Liver (tissue), 8 donors: ENCODE measurements at regions not wholly inside any gene's neighbourhood (a gene's known extent, or its start where the extent isn't known, plus 50 kb on each side); places are given as distances from the start of the nearest gene placed in this dataset.

Experiments
- DNase-seq: peaks from one replicate; pipeline ENCODE4 v3.0.0-alpha.2; 2017; ENCODE audit warnings: low spot score
- H3K27ac ChIP-seq, 2 donors: one replicate each; pipeline ENCODE4 v1.7.0; 2013; ENCODE audit warnings: inconsistent platforms in 2 of 2, low read length in 2 of 2, control low read depth in 1 of 2, low read depth in 1 of 2, mild to moderate bottlenecking in 1 of 2
- H3K27me3 ChIP-seq, 4 donors: one replicate each; pipeline versions ENCODE4 v1.6.1 to v1.7.0; 2013; ENCODE audit warnings: low read length in 3 of 4, inconsistent platforms in 1 of 4, mild to moderate bottlenecking in 1 of 4, moderate library complexity in 1 of 4; ENCODE audit not compliant: control insufficient read depth in 4 of 4, insufficient read depth in 4 of 4
- H3K36me3 ChIP-seq, 4 donors: one replicate each; pipeline versions ENCODE4 v1.6.1 to v1.7.0; 2013; ENCODE audit warnings: low read length in 3 of 4, mild to moderate bottlenecking in 3 of 4, low read depth in 1 of 4, moderate library complexity in 1 of 4; ENCODE audit not compliant: control insufficient read depth in 4 of 4, insufficient read depth in 3 of 4
- H3K4me1 ChIP-seq, 4 donors: one replicate each; pipeline versions ENCODE4 v1.6.1 to v1.7.0; 2013; ENCODE audit warnings: low read length in 3 of 4, mild to moderate bottlenecking in 3 of 4, moderate library complexity in 1 of 4; ENCODE audit not compliant: control insufficient read depth in 4 of 4, insufficient read depth in 4 of 4
- H3K4me3 ChIP-seq, 3 donors: one replicate each; pipeline versions ENCODE4 v1.6.1 to v1.7.0; 2013; ENCODE audit warnings: low read length in 3 of 3, control low read depth in 1 of 3, low read depth in 1 of 3, mild to moderate bottlenecking in 1 of 3
- H3K9ac ChIP-seq, 2 donors: one replicate each; pipeline ENCODE4 v1.7.0; 2013; ENCODE audit warnings: low read length in 2 of 2, mild to moderate bottlenecking in 2 of 2, moderate library complexity in 2 of 2, control low read depth in 1 of 2, low read depth in 1 of 2
- H3K9me3 ChIP-seq, 4 donors: one replicate each; pipeline versions ENCODE4 v1.6.1 to v1.7.0; 2013; ENCODE audit warnings: low read length in 3 of 4; ENCODE audit not compliant: control insufficient read depth in 4 of 4
- ATF3 ChIP-seq: IDR thresholded peaks from 2 replicates; pipeline ENCODE4 v1.6.1; 2016; ENCODE audit warnings: antibody characterized with exemption
- CTCF ChIP-seq: fragments of 150-350 bp; IDR thresholded peaks from 2 replicates; pipeline ENCODE4 v1.5.1; 2017; ENCODE audit warnings: improper control_type of control experiment, low read depth, low read length; ENCODE audit not compliant: missing input control
- EGR1 ChIP-seq, 2 donors: IDR thresholded peaks; 2 replicates each; pipeline ENCODE4 v1.6.1; 2016 to 2018; ENCODE audit warnings: antibody characterized with exemption in 2 of 2, low read depth in 2 of 2
- FOXA1 ChIP-seq: IDR thresholded peaks from 2 replicates; pipeline ENCODE4 v1.6.1; 2016; ENCODE audit warnings: antibody characterized with exemption
- FOXA2 ChIP-seq: IDR thresholded peaks from 2 replicates; pipeline ENCODE4 v1.6.1; 2016; ENCODE audit warnings: antibody characterized with exemption
- HNF4A ChIP-seq, 2 donors: conservative IDR thresholded peaks; 2 replicates each; pipeline ENCODE4 v1.6.1; 2016; ENCODE audit warnings: antibody characterized with exemption in 2 of 2, mild to moderate bottlenecking in 2 of 2
- JUND ChIP-seq, 2 donors: IDR thresholded peaks; 2 replicates each; pipeline ENCODE4 v1.6.1; 2016; ENCODE audit warnings: antibody characterized with exemption in 2 of 2
- NR2F2 ChIP-seq: IDR thresholded peaks from 2 replicates; pipeline ENCODE4 v1.6.1; 2016; ENCODE audit warnings: antibody characterized with exemption
- RXRA ChIP-seq, 2 donors: IDR thresholded peaks; 2 replicates each; pipeline ENCODE4 v1.6.1; 2017 to 2018; ENCODE audit warnings: antibody characterized with exemption in 2 of 2, mild to moderate bottlenecking in 1 of 2
- SP1 ChIP-seq: IDR thresholded peaks from 2 replicates; pipeline ENCODE4 v1.6.1; 2018; ENCODE audit warnings: antibody characterized with exemption, mild to moderate bottlenecking
- TAF1 ChIP-seq: conservative IDR thresholded peaks from 2 replicates; pipeline ENCODE4 v1.6.1; 2016; ENCODE audit warnings: antibody characterized with exemption, mild to moderate bottlenecking
- YY1 ChIP-seq: IDR thresholded peaks from 2 replicates; pipeline ENCODE4 v1.6.1; 2016; ENCODE audit warnings: antibody characterized with exemption, mild to moderate bottlenecking
- ZBTB33 ChIP-seq: IDR thresholded peaks from 2 replicates; pipeline ENCODE4 v1.6.1; 2016; ENCODE audit warnings: antibody characterized with exemption
- WGBS: extraction: QIAGEN DNeasy Blood & Tissue Kit; methylation state at CpG from one replicate; pipeline ENCODE4 v1.1.7; 2013; 5-methylcytosine and 5-hydroxymethylcytosine counted together
- donor health status: healthy.
- donor health status: healthy.
- donor health status: healthy.
- donor health status: healthy.
- donor health status: healthy.

- Histone ChIP-seq H3K9ac (no peak overlapping the region), H3K4me3 (no peak overlapping the region), H3K27me3 (no peaks in the 10 kb centered on the region), H3K9me3 (no peaks in the 10 kb centered on the region), H3K4me1 (no peaks in the 10 kb centered on the region), H3K27ac (no peak overlapping the region), H3K36me3 (no peaks in the 10 kb centered on the region)
- DNase-seq = no peak
- TF ChIP-seq HNF4A (conservative IDR thresholded peaks at IDR 0.05) (no peak), FOXA1 (no peak), EGR1 (IDR thresholded peaks at IDR 0.05; ENCODE audit: low read depth in 2 of 2) (no peak), TAF1 (no peak), ATF3 (no peak), ZBTB33 (no peak), YY1 (no peak), RXRA (IDR thresholded peaks at IDR 0.05) (no peak), CTCF (no peak), SP1 (no peak), FOXA2 (no peak), NR2F2 (no peak), JUND (IDR thresholded peaks at IDR 0.05) (no peak)
- WGBS = 87% methylated on average over 2 of the region's 2 CpGs
Measured at GRCh38 chr1:198858033-198858432, 219.2 kb downstream of the PTPRC start.

- 47% methylated on average over 2 of the region's 2 CpGs for WGBS
- Histone ChIP-seq H3K4me1 (no peaks in the 10 kb centered on the region), H3K9me3 (no peaks in the 10 kb centered on the region), H3K36me3 (no peaks in the 10 kb centered on the region), H3K27ac (no peak overlapping the region), H3K4me3 (no peak overlapping the region), H3K9ac (no peak overlapping the region), H3K27me3 (no peaks in the 10 kb centered on the region)
- no peak for TF ChIP-seq RXRA (IDR thresholded peaks at IDR 0.05)
- no peak for TF ChIP-seq FOXA2
- no peak for TF ChIP-seq HNF4A (conservative IDR thresholded peaks at IDR 0.05)
- DNase-seq = no peak
Measured at GRCh38 chr1:198860371-198860770, 221.5 kb downstream of the PTPRC start.

- H3K4me1 ChIP-seq = no peaks in the 10 kb centered on the region
- no peak overlapping the region for H3K27ac ChIP-seq
- H3K9me3 ChIP-seq = no peaks in the 10 kb centered on the region
- no peaks in the 10 kb centered on the region for H3K27me3 ChIP-seq
- no peak for DNase-seq
- H3K4me3 ChIP-seq = no peak overlapping the region
- no peak overlapping the region for H3K9ac ChIP-seq
- H3K36me3 ChIP-seq = no peaks in the 10 kb centered on the region
- no peak for TF ChIP-seq NR2F2
- WGBS = 69% methylated on average over 2 of the region's 2 CpGs
Measured at GRCh38 chr1:198861636-198862035, 222.8 kb downstream of the PTPRC start.
